C4-2B (cell line): ENCODE measurements at regions not wholly inside any gene's neighbourhood (a gene's known extent, or its start where the extent isn't known, plus 50 kb on each side); places are given as distances from the start of the nearest gene placed in this dataset.

Source experiments
- CTCF ChIP-seq: fragments of 450-650 bp; conservative IDR thresholded peaks from 2 replicates; pipeline ENCODE4 v1.5.1; 2017; ENCODE audit warnings: mild to moderate bottlenecking
- ZFX ChIP-seq: fragments of 450-650 bp; IDR thresholded peaks from 2 replicates; pipeline ENCODE4 v1.6.1; 2017

GRCh38 chr10:78556705-78557432, 511.9 kb upstream of the ZMIZ1 start:
- TF ChIP-seq CTCF: no peak
- no peak for TF ChIP-seq ZFX
